IPS DF 4.7 (cell line): ENCODE measurements at regions not wholly inside any gene's neighbourhood (a gene's known extent, or its start where the extent isn't known, plus 50 kb on each side); places are given as distances from the start of the nearest gene placed in this dataset.
"Not testable (repeated sequence)": the region's sequence is repeated elsewhere in the genome, so short reads cannot be mapped to it uniquely, and the experiment has no call there.

ENCODE experiments used
- DNase-seq: peaks from one replicate; pipeline ENCODE4 v3.0.0-alpha.2; 2013; ENCODE audit warnings: low spot score; ENCODE audit errors: extremely low read depth

GRCh38 chr9:135195975-135196374 is 108.5 kb downstream of the OLFM1 start:
- DNase-seq: not testable (repeated sequence)

GRCh38 chr9:135196474-135196873 is 109.0 kb downstream of the OLFM1 start:
- DNase-seq: no peak

- no peak for DNase-seq
Measured at GRCh38 chr9:135198144-135198543, 110.7 kb downstream of the OLFM1 start.

- DNase-seq: peak; percentile 44
Measured at GRCh38 chr9:135198586-135199285, 111.3 kb downstream of the OLFM1 start.

- no peak for DNase-seq
Measured at GRCh38 chr9:135199489-135199888, 112.0 kb downstream of the OLFM1 start.

GRCh38 chr9:135201711-135202110 is 114.2 kb downstream of the OLFM1 start:
- no peak for DNase-seq

GRCh38 chr9:135204177-135204576 is 116.7 kb downstream of the OLFM1 start:
- no peak for DNase-seq

- no peak for DNase-seq
Measured at GRCh38 chr9:135209136-135209535, 121.7 kb downstream of the OLFM1 start.

GRCh38 chr9:135209852-135210251 is 122.4 kb downstream of the OLFM1 start:
- no peak for DNase-seq

- DNase-seq: no peak
Measured at GRCh38 chr9:135210676-135211523, 123.4 kb downstream of the OLFM1 start.

GRCh38 chr9:135211524-135211890 is 124.0 kb downstream of the OLFM1 start:
- DNase-seq: no peak

GRCh38 chr9:135212961-135213360 is 125.5 kb downstream of the OLFM1 start:
- DNase-seq: no peak

GRCh38 chr9:135213566-135213965 is 126.1 kb downstream of the OLFM1 start:
- no peak for DNase-seq

- DNase-seq: no peak
Measured at GRCh38 chr9:135214054-135214640, 126.7 kb downstream of the OLFM1 start.

GRCh38 chr9:135214706-135215105 is 127.2 kb downstream of the OLFM1 start:
- DNase-seq: no peak

- DNase-seq: no peak
Measured at GRCh38 chr9:135215571-135216161, 128.2 kb downstream of the OLFM1 start.

- DNase-seq: no peak
Measured at GRCh38 chr9:135216236-135216635, 128.8 kb downstream of the OLFM1 start.

GRCh38 chr9:135216791-135217441 is 129.4 kb downstream of the OLFM1 start:
- DNase-seq: no peak

GRCh38 chr9:135217836-135218235 is 130.4 kb downstream of the OLFM1 start:
- no peak for DNase-seq

GRCh38 chr9:135218331-135219225 is 131.1 kb downstream of the OLFM1 start:
- DNase-seq: no peak
